A673 (cell line): ENCODE measurements at regions not wholly inside any gene's neighbourhood (a gene's known extent, or its start where the extent isn't known, plus 50 kb on each side); places are given as distances from the start of the nearest gene placed in this dataset.
A peak's percentile ranks its signal among the peaks of the same experiment; 100 is the strongest.

ENCODE experiments used
- BruUV-seq: library from RNA; stranded (reverse); fragments of 400-500 nt; replicated peaks from 2 replicates; lab custom pipeline; 2021; lab: Mats Ljungman, UMichigan
- CTCF ChIA-PET: fragments of 300-600 bp; sonication (Branson Sonifier 250); formaldehyde crosslinking; loops from one replicate; lab custom pipeline; 2022; ENCODE audit warnings: antibody characterized with exemption; lab: Charles Lee
- POLR2A ChIA-PET: fragments of 300-600 bp; sonication (Branson Sonifier 250); formaldehyde crosslinking; loops from one replicate; lab custom pipeline; 2022; ENCODE audit warnings: antibody characterized with exemption; ENCODE audit not compliant: low non-redundant PET; lab: Charles Lee
- DNase-seq: peaks from one replicate; pipeline ENCODE4 v3.0.0-alpha.2; 2015; ENCODE audit warnings: low spot score
- H3K27ac ChIP-seq: fragments of 200-600 bp; sonication (generic); 2 replicates; pipeline ENCODE4 v1.5.1; 2016; ENCODE audit warnings: mixed run types, low read depth, mild to moderate bottlenecking, mixed read lengths, antibody characterized with exemption, low read length; ENCODE audit not compliant: poor library complexity, severe bottlenecking
- H3K27me3 ChIP-seq: fragments of 200-600 bp; sonication (generic); replicated peaks from 2 replicates; pipeline ENCODE4 v1.6.1; 2017; ENCODE audit warnings: mixed run types, low read depth, mild to moderate bottlenecking, mixed read lengths, antibody characterized with exemption, low read length; ENCODE audit not compliant: insufficient read depth, poor library complexity
- H3K36me3 ChIP-seq: fragments of 200-600 bp; sonication (generic); 2 replicates; pipeline ENCODE4 v1.6.1; 2016; ENCODE audit warnings: mixed run types, mild to moderate bottlenecking, mixed read lengths, antibody characterized with exemption, low read length; ENCODE audit not compliant: insufficient read depth, poor library complexity, severe bottlenecking
- H3K4me1 ChIP-seq: fragments of 200-600 bp; sonication (generic); 2 replicates; pipeline ENCODE4 v1.6.1; 2017; ENCODE audit warnings: mixed run types, mild to moderate bottlenecking, mixed read lengths, antibody characterized with exemption, low read length; ENCODE audit not compliant: insufficient read depth, poor library complexity, severe bottlenecking
- H3K4me3 ChIP-seq: fragments of 200-600 bp; sonication (generic); 2 replicates; pipeline ENCODE4 v1.5.1; 2016; ENCODE audit warnings: low read depth, mixed run types, mild to moderate bottlenecking, mixed read lengths, low read length; ENCODE audit not compliant: poor library complexity, severe bottlenecking
- H3K9me3 ChIP-seq: fragments of 200-600 bp; sonication (generic); 2 replicates; pipeline ENCODE4 v1.6.1; 2016; ENCODE audit warnings: mixed run types, low read depth, mild to moderate bottlenecking, mixed read lengths, antibody characterized with exemption, low read length; ENCODE audit not compliant: poor library complexity, severe bottlenecking
- EZH2 ChIP-seq: fragments of 200-600 bp; sonication (generic); IDR thresholded peaks from 2 replicates; pipeline ENCODE4 v1.6.1; 2017; ENCODE audit warnings: borderline replicate concordance, low read depth, mild to moderate bottlenecking, mixed read lengths, antibody characterized with exemption, low read length; ENCODE audit not compliant: poor library complexity, severe bottlenecking
- intact Hi-C: fragments of 100-400 bp; cut with micrococcal nuclease; formaldehyde crosslinking; loops from one replicate; pipeline ENCODE4 v1.10.0; 2022; ENCODE audit not compliant: unreplicated experiment
- TF ChIP-seq, protein P1 (sequence below): fragments of 300-800, 200-600 bp; sonication (generic); conservative IDR thresholded peaks from 2 replicates; pipeline ENCODE4 v1.5.1; 2017; ENCODE audit warnings: low read depth, mild to moderate bottlenecking, antibody characterized with exemption, low read length, moderate library complexity, mixed read lengths

DNA sequence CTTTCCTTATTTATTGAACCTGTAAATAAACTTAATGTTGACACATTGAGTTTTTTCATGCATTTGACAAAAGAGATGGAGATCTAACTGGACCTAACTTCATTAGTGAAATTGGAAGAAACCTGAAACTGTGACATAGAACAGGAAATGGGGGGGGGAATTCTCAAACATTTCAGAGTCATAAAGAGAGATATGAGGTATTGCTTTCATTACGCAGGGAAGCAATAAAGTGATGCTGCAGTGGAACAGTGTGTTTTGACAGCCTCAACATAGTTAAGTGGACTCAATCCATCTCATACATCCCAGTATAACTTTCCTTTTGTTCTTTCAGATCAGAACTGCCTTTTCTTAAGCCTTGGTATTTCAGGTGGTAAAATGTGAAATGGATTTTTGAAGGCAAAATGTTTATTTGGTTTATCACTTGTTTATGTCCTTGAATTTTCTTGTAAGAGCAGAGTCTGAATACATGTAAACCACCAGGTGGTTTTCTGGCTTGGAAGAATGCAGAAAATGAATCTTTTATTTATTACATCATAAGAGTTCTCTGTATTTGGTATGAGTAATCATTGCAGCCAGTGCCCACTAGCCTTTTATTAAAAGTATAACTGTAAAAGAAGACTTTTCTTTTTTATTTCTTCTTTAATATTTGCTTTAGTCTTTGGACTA lies 132.5 kb downstream of the ZNF326 start:
- POLR2A ChIA-PET: interaction anchor here (0.5 kb wide), 1 partner anchor 592 kb away, joined by 4 read pairs; no protein-coding TSS in a partner anchor
- intact Hi-C loops: no loop called here
- H3K27ac ChIP-seq: peak overlapping the region; percentile 45
- no peaks in the 10 kb centered on the region for H3K9me3 ChIP-seq
- CTCF ChIA-PET: no interaction called here
- peaks cover 37% of the 10 kb centered on the region for H3K4me1 ChIP-seq
- DNase-seq: peak; percentile 68
- no peaks in the 10 kb centered on the region for H3K27me3 ChIP-seq
- H3K36me3 ChIP-seq: no peaks in the 10 kb centered on the region
- H3K4me3 ChIP-seq: no peak overlapping the region
- BruUV-seq: no TSS peak
- no peak for TF ChIP-seq EZH2
- TF ChIP-seq, protein P1, sequence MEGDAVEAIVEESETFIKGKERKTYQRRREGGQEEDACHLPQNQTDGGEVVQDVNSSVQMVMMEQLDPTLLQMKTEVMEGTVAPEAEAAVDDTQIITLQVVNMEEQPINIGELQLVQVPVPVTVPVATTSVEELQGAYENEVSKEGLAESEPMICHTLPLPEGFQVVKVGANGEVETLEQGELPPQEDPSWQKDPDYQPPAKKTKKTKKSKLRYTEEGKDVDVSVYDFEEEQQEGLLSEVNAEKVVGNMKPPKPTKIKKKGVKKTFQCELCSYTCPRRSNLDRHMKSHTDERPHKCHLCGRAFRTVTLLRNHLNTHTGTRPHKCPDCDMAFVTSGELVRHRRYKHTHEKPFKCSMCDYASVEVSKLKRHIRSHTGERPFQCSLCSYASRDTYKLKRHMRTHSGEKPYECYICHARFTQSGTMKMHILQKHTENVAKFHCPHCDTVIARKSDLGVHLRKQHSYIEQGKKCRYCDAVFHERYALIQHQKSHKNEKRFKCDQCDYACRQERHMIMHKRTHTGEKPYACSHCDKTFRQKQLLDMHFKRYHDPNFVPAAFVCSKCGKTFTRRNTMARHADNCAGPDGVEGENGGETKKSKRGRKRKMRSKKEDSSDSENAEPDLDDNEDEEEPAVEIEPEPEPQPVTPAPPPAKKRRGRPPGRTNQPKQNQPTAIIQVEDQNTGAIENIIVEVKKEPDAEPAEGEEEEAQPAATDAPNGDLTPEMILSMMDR: no peak

DNA sequence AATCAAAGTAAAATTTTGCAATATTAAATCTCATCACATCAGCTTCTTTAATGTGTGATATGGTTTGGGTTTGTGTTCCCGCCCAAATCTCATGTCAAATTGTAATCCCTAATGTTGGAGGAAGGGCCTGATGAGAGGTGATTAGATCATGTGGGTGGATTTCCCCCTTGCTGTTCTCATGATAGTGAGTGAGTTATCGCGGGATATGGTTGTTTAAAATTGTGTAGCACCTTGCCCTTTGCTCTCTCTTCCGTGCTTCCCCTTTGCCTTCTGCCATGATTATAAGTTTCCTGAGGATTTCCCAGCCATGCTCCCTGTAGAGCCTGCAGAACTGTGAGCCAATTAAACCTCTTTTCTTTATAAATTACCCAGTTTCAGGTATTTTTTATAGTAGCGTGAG lies 131.9 kb downstream of the ZNF326 start:
- Histone ChIP-seq H3K27me3 (no peaks in the 10 kb centered on the region), H3K27ac (peak overlapping the region; percentile 45), H3K9me3 (no peaks in the 10 kb centered on the region), H3K4me3 (no peak overlapping the region), H3K4me1 (peaks cover 40% of the 10 kb centered on the region), H3K36me3 (no peaks in the 10 kb centered on the region)
- TF ChIP-seq, protein P1: no peak
- TF ChIP-seq EZH2: no peak
- BruUV-seq: no TSS peak
- ChIA-PET POLR2A (no interaction called here), CTCF (no interaction called here)
- intact Hi-C loops: no loop called here
- peak; percentile 50 for DNase-seq

DNA sequence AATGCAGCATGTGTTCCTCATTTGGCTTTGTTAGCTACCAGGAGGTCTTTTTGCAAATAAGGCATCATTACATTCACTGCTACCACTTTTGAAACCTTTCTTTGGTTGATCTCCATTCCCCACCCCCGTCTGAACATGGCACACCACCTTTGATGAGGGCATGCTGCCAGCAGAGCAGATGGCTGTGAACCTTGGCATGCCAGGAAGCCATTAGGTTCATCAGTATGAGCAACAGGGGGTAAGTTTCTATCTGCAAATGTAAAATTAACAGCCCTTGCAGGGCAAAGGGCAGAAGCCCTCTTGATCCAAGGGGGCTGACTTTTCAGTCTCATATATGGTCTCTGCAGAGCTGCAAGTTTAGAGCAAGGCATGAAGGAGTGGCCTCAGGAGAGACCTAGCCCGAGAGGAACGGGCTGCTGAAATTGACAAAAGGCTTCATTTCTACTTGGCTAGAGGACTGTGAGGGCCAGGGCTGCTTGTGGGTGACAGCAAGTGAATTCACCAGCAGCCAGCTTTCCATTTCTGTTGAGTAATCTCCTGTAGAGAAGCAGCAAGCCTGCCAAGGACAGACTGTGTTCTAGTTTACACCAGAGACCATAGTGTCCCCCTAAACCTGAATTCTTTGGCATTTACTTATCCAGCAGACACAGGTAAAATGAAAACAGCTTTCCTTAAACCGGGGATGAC lies 127.9 kb downstream of the ZNF326 start:
- intact Hi-C loops: no loop called here
- H3K4me1 ChIP-seq: peaks cover 23% of the 10 kb centered on the region
- ChIA-PET CTCF (no interaction called here), POLR2A (no interaction called here)
- DNase-seq: no peak
- H3K4me3 ChIP-seq: no peak overlapping the region
- H3K27ac ChIP-seq: no peak overlapping the region
- no peaks in the 10 kb centered on the region for H3K36me3 ChIP-seq
- no peaks in the 10 kb centered on the region for H3K27me3 ChIP-seq
- TF ChIP-seq, protein P1: no peak
- TF ChIP-seq EZH2: no peak
- peaks cover 12% of the 10 kb centered on the region for H3K9me3 ChIP-seq
- no TSS peak for BruUV-seq
